ENCODE measurements at regions not wholly inside any gene's neighbourhood (a gene's known extent, or its start where the extent isn't known, plus 50 kb on each side); places are given as distances from the start of the nearest gene placed in this dataset.

DNA sequence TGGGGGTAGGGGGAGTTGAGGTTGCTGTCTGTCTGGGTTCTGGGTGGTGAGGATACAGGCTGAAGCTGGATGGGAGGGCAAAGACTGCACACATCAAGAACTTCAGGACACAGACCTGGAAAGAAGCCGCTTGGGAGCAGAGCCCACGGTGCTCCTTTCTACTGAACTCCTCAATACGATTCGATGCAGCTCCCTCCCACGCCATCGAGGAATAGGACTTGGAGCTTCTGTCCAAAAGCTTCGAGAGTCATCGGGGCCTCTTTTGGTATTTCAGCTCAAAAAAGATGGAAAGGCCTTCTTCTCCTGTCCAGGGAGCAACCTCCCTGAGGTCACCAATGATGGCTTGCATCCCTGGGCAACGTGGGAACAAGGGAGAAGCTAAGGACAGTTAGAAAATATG is 407.1 kb upstream of the MGMT start:
- TF ChIP-seq, protein P1, sequence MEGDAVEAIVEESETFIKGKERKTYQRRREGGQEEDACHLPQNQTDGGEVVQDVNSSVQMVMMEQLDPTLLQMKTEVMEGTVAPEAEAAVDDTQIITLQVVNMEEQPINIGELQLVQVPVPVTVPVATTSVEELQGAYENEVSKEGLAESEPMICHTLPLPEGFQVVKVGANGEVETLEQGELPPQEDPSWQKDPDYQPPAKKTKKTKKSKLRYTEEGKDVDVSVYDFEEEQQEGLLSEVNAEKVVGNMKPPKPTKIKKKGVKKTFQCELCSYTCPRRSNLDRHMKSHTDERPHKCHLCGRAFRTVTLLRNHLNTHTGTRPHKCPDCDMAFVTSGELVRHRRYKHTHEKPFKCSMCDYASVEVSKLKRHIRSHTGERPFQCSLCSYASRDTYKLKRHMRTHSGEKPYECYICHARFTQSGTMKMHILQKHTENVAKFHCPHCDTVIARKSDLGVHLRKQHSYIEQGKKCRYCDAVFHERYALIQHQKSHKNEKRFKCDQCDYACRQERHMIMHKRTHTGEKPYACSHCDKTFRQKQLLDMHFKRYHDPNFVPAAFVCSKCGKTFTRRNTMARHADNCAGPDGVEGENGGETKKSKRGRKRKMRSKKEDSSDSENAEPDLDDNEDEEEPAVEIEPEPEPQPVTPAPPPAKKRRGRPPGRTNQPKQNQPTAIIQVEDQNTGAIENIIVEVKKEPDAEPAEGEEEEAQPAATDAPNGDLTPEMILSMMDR (IDR thresholded peaks at IDR 0.05; ENCODE audit: borderline replicate concordance, extremely low read depth, low read length, poor library complexity, severe bottlenecking), result no peak
- no peak for TF ChIP-seq EZH2 (IDR thresholded peaks at IDR 0.05; ENCODE audit: borderline replicate concordance, low read depth, low read length, severe bottlenecking)
